Vagina (tissue), 2 donors: ENCODE measurements at regions not wholly inside any gene's neighbourhood (a gene's known extent, or its start where the extent isn't known, plus 50 kb on each side); places are given as distances from the start of the nearest gene placed in this dataset.

Source experiments
- DNase-seq, 2 donors: peaks; one replicate each; pipeline ENCODE4 v3.0.0-alpha.2; 2017; ENCODE audit errors: extremely low spot score in 2 of 2
- H3K27ac ChIP-seq: fragments of 200-600 bp; sonication (generic); one replicate; pipeline ENCODE4 v1.5.1; 2019
- H3K27me3 ChIP-seq: fragments of 200-600 bp; sonication (generic); one replicate; pipeline ENCODE4 v1.5.1; 2019
- H3K36me3 ChIP-seq, 2 donors: fragments of 200-600 bp; sonication (generic); one replicate each; pipeline ENCODE4 v1.5.1; 2017 to 2019
- H3K4me1 ChIP-seq: fragments of 200-600 bp; sonication (generic); one replicate; pipeline ENCODE4 v1.5.1; 2019
- H3K4me3 ChIP-seq, 2 donors: fragments of 200-600 bp; sonication (generic); 1 replicate in 1 of 2; 2 replicates in 1 of 2; pipeline ENCODE4 v1.5.1; 2016 to 2019
- H3K9me3 ChIP-seq: fragments of 200-600 bp; sonication (generic); one replicate; pipeline ENCODE4 v1.5.1; 2019
- POLR2A ChIP-seq, 2 donors: fragments of 450-650 bp; IDR thresholded peaks; one replicate each; pipeline ENCODE4 v1.6.1; 2017; ENCODE audit warnings: antibody characterized with exemption in 2 of 2, mild to moderate bottlenecking in 2 of 2, moderate library complexity in 2 of 2
- POLR2AphosphoS5 ChIP-seq, 2 donors: sonication (generic); formaldehyde crosslinking; IDR thresholded peaks; one replicate each; pipeline ENCODE4 v1.9.0; 2017; ENCODE audit warnings: antibody characterized with exemption in 2 of 2, mild to moderate bottlenecking in 2 of 2, low read depth in 1 of 2; ENCODE audit not compliant: insufficient read depth in 1 of 2
- intact Hi-C: fragments of 100-400 bp; cut with DNase I; formaldehyde crosslinking; loops from one replicate; pipeline ENCODE4 v1.15.1; 2023
- TF ChIP-seq, protein P1 (sequence below), 3 experiments: fragments of 450-650 bp in 2 of 3; fragments of 200-600 bp in 1 of 3; sonication (generic) in 1 of 3; IDR thresholded peaks; one replicate each; pipeline ENCODE4 v1.5.1; 2017 to 2019; ENCODE audit warnings: antibody characterized with exemption in 3 of 3, mild to moderate bottlenecking in 2 of 3, moderate library complexity in 2 of 3

DNA sequence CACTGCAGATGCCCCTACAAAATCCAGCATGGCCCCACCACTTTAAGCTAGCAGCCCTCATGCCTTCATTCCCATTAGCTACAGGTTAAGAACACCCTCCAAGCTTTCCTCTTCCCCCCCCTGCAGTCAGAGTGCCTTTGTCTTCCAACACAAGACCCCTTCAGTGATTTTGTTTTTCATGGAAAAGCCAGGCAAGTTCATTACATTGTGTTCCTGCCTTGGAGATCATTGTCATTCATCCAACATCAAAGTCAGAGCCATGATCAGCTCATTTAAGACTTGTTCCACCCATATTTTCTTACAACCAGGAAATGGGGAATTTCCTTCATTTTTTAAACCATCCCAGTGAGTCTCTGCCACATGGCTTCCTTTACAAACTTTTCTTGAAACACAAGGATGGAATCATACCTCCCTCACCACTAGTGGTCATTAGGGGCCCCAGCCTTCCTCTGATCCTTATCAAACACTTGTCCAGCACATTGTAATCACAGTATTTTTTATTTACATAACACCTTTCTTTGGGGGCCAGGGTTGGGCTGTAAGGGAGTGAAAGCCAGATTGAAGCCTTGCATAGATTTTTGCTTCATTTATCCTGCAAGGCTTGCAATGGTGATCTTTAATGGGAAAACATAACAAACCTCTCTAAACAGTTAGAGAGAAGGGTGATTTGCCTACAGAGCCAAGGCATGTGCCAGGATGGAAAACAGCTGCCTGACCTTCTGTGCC lies 765.3 kb downstream of the MED13L start:
- H3K27ac ChIP-seq = no peak overlapping the region
- no peaks in the 10 kb centered on the region for H3K9me3 ChIP-seq
- TF ChIP-seq, protein P1, sequence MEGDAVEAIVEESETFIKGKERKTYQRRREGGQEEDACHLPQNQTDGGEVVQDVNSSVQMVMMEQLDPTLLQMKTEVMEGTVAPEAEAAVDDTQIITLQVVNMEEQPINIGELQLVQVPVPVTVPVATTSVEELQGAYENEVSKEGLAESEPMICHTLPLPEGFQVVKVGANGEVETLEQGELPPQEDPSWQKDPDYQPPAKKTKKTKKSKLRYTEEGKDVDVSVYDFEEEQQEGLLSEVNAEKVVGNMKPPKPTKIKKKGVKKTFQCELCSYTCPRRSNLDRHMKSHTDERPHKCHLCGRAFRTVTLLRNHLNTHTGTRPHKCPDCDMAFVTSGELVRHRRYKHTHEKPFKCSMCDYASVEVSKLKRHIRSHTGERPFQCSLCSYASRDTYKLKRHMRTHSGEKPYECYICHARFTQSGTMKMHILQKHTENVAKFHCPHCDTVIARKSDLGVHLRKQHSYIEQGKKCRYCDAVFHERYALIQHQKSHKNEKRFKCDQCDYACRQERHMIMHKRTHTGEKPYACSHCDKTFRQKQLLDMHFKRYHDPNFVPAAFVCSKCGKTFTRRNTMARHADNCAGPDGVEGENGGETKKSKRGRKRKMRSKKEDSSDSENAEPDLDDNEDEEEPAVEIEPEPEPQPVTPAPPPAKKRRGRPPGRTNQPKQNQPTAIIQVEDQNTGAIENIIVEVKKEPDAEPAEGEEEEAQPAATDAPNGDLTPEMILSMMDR (IDR thresholded peaks at IDR 0.05) = no peak
- TF ChIP-seq POLR2A (IDR thresholded peaks at IDR 0.05) (no peak), POLR2AphosphoS5 (IDR thresholded peaks at IDR 0.05; ENCODE audit: insufficient read depth in 1 of 2, low read depth in 1 of 2) (no peak)
- intact Hi-C loops = no loop called here
- H3K27me3 ChIP-seq = no peaks in the 10 kb centered on the region
- no peak for DNase-seq
- H3K36me3 ChIP-seq = no peaks in the 10 kb centered on the region
- no peak overlapping the region for H3K4me3 ChIP-seq
- no peaks in the 10 kb centered on the region for H3K4me1 ChIP-seq

DNA sequence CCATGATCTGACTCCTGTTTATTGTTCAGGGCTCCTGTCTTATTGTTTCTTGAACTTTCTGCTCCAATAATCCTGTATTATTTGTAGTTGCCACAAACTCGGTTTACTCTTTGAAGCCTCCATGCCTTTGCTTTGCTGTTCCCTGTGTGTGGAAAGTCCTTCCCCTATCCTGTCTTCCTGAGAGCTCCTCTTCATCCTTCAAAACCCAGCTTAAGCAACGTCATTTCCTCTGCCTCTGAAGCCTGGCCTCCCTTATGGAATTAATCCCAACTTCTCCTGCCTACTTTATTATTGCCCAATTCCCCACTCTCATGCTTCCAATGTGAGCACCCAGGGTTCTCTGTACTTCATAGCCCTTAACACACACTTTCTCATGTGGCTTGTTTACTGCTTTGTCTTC lies 766.2 kb downstream of the MED13L start:
- no peaks in the 10 kb centered on the region for H3K4me1 ChIP-seq
- H3K9me3 ChIP-seq = no peaks in the 10 kb centered on the region
- TF ChIP-seq, protein P1 (IDR thresholded peaks at IDR 0.05) = no peak
- TF ChIP-seq POLR2AphosphoS5 (IDR thresholded peaks at IDR 0.05; ENCODE audit: insufficient read depth in 1 of 2, low read depth in 1 of 2) = no peak
- TF ChIP-seq POLR2A (IDR thresholded peaks at IDR 0.05) = no peak
- DNase-seq = no peak
- H3K4me3 ChIP-seq = no peak overlapping the region
- H3K27ac ChIP-seq = no peak overlapping the region
- intact Hi-C loops = no loop called here
- H3K36me3 ChIP-seq = no peaks in the 10 kb centered on the region
- no peaks in the 10 kb centered on the region for H3K27me3 ChIP-seq

- no peaks in the 10 kb centered on the region for H3K9me3 ChIP-seq
- no peaks in the 10 kb centered on the region for H3K4me1 ChIP-seq
- TF ChIP-seq, protein P1 (IDR thresholded peaks at IDR 0.05) = no peak
- TF ChIP-seq POLR2AphosphoS5 (IDR thresholded peaks at IDR 0.05; ENCODE audit: insufficient read depth in 1 of 2, low read depth in 1 of 2) = no peak
- TF ChIP-seq POLR2A (IDR thresholded peaks at IDR 0.05) = no peak
- H3K27ac ChIP-seq = no peak overlapping the region
- no peak overlapping the region for H3K4me3 ChIP-seq
- H3K36me3 ChIP-seq = no peaks in the 10 kb centered on the region
- no peaks in the 10 kb centered on the region for H3K27me3 ChIP-seq
- no peak for DNase-seq
- intact Hi-C loops = no loop called here
Measured at GRCh38 chr12:115508990-115509389, 768.5 kb downstream of the MED13L start.

DNA sequence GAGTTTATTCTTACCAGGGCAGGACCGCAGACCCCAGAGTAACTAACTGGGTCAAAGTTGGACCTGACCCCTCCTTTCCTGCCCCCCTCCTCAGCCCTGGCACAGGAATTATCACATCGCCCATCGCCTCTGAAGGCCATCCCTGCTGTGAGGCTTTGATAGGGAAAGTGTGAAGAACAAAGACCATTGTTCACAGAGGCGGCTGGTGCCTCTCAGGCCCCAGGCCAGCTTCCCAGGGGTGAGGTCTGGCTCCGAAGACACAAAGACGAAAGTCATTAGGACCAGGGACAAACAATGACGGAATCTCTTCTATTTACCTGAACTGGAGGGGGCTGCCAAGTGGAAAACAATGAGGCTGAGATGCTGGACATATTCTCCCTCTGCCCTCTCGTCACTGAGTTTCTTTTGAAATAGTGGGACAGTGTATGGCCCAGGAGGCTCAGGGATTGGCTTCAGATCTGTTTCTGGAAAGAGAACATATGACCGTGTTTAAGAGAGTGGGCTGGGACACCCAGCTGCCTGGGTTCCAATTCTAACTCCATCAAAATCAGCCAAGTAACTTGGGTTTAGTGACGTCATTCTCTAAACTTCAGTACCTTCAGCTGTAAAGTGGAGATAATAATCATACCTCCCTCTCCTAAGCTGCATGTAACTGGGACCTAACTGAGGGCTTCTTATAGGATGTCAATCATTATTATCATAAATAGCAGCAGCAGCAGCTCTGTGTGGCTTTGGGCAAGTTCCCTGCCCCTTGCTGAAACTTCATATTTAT lies 769.4 kb downstream of the MED13L start:
- Histone ChIP-seq H3K4me1 (no peaks in the 10 kb centered on the region), H3K4me3 (no peak overlapping the region), H3K27me3 (no peaks in the 10 kb centered on the region), H3K9me3 (no peaks in the 10 kb centered on the region), H3K27ac (no peak overlapping the region), H3K36me3 (no peaks in the 10 kb centered on the region)
- no peak for DNase-seq
- intact Hi-C loops = no loop called here
- TF ChIP-seq POLR2A (IDR thresholded peaks at IDR 0.05) (no peak), POLR2AphosphoS5 (IDR thresholded peaks at IDR 0.05; ENCODE audit: insufficient read depth in 1 of 2, low read depth in 1 of 2) (no peak)
- TF ChIP-seq, protein P1 (IDR thresholded peaks at IDR 0.05) = no peak

DNA sequence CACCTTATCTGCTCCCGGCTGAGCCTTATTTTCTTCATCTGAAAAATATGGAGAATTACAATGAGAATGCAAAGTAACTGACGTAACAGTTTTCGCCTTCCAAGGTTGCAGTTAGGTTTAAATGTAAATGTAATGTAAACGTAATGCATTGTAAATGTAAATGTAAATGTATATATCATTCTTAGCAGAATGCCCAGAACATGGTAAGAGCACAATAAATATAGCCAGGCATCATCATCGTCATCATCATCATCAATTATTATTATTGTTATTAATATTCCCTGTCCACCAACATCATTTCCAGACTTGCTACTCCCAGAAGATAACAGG lies 770.0 kb downstream of the MED13L start:
- TF ChIP-seq POLR2A (IDR thresholded peaks at IDR 0.05) (no peak), POLR2AphosphoS5 (IDR thresholded peaks at IDR 0.05; ENCODE audit: insufficient read depth in 1 of 2, low read depth in 1 of 2) (no peak)
- TF ChIP-seq, protein P1 (IDR thresholded peaks at IDR 0.05) = no peak
- Histone ChIP-seq H3K27me3 (no peaks in the 10 kb centered on the region), H3K4me3 (no peak overlapping the region), H3K36me3 (no peaks in the 10 kb centered on the region), H3K4me1 (no peaks in the 10 kb centered on the region), H3K27ac (no peak overlapping the region), H3K9me3 (no peaks in the 10 kb centered on the region)
- intact Hi-C loops = no loop called here
- DNase-seq = no peak
